Coronary artery (tissue), 2 donors: ENCODE measurements at regions not wholly inside any gene's neighbourhood (a gene's known extent, or its start where the extent isn't known, plus 50 kb on each side); places are given as distances from the start of the nearest gene placed in this dataset.

Experiments
- DNase-seq: peaks from one replicate; pipeline ENCODE4 v3.0.0-alpha.2; 2017; ENCODE audit warnings: low spot score
- H3K27ac ChIP-seq, 2 donors: fragments of 200-600 bp; sonication (generic); one replicate each; pipeline ENCODE4 v1.5.1; 2016 to 2019
- H3K4me3 ChIP-seq: fragments of 200-600 bp; sonication (generic); 2 replicates; pipeline ENCODE4 v1.5.1; 2016; ENCODE audit warnings: mild to moderate bottlenecking, moderate library complexity
- CTCF ChIP-seq: fragments of 200-600 bp; sonication (generic); IDR thresholded peaks from one replicate; pipeline ENCODE4 v1.5.1; 2019; ENCODE audit warnings: antibody characterized with exemption

- no peak for TF ChIP-seq CTCF
- Histone ChIP-seq H3K27ac (no peak overlapping the region), H3K4me3 (no peak overlapping the region)
- no peak for DNase-seq
Measured at GRCh38 chr9:91494751-91495150, 71.1 kb upstream of the NFIL3 start.

- no peak for DNase-seq
- Histone ChIP-seq H3K4me3 (no peak overlapping the region), H3K27ac (no peak overlapping the region)
- TF ChIP-seq CTCF = no peak
Measured at GRCh38 chr9:91492237-91492636, 68.6 kb upstream of the NFIL3 start.

GRCh38 chr9:91491624-91492023 is 68.0 kb upstream of the NFIL3 start:
- no peak overlapping the region for H3K27ac ChIP-seq
- no peak for TF ChIP-seq CTCF
- H3K4me3 ChIP-seq = no peak overlapping the region
- DNase-seq = no peak

- no peak overlapping the region for H3K4me3 ChIP-seq
- no peak for DNase-seq
- TF ChIP-seq CTCF = no peak
- peak overlapping the region in 1 of 2 donors; percentile 20 for H3K27ac ChIP-seq
Measured at GRCh38 chr9:91489361-91489899, 65.8 kb upstream of the NFIL3 start.

- no peak overlapping the region for H3K27ac ChIP-seq
- DNase-seq = no peak
- no peak for TF ChIP-seq CTCF
- H3K4me3 ChIP-seq = no peak overlapping the region
Measured at GRCh38 chr9:91488341-91488740, 64.7 kb upstream of the NFIL3 start.

GRCh38 chr9:91486699-91487497 is 63.3 kb upstream of the NFIL3 start:
- H3K27ac ChIP-seq = peak overlapping the region in 1 of 2 donors; percentile 31
- no peak for DNase-seq
- no peak overlapping the region for H3K4me3 ChIP-seq
- TF ChIP-seq CTCF = no peak

- TF ChIP-seq CTCF = no peak
- no peak overlapping the region for H3K27ac ChIP-seq
- no peak overlapping the region for H3K4me3 ChIP-seq
Measured at GRCh38 chr9:91485006-91485405, 61.4 kb upstream of the NFIL3 start.

More at GRCh38 chr9:91485006-91485405, 61.4 kb upstream of the NFIL3 start:
- no peak for DNase-seq
